Endothelial cell of umbilical vein (primary cell): ENCODE measurements at regions not wholly inside any gene's neighbourhood (a gene's known extent, or its start where the extent isn't known, plus 50 kb on each side); places are given as distances from the start of the nearest gene placed in this dataset.

ENCODE experiments used
- BruUV-seq: library from RNA; stranded (reverse); fragments of 400-500 nt; replicated peaks from 2 replicates; lab custom pipeline; 2021; lab: Mats Ljungman, UMichigan
- CTCF ChIA-PET: fragments of 300-600, 350-600 bp; sonication (Branson Sonifier 250); formaldehyde crosslinking; loops from one replicate; lab custom pipeline; 2021; ENCODE audit warnings: antibody characterized with exemption, inconsistent platforms; lab: Charles Lee
- POLR2A ChIA-PET: fragments of 300-600, 350-600 bp; sonication (Branson Sonifier 250); formaldehyde crosslinking; loops from one replicate; lab custom pipeline; 2021; ENCODE audit warnings: antibody characterized with exemption, inconsistent platforms; lab: Charles Lee
- DNase-seq: peaks from one replicate; pipeline ENCODE4 v3.0.0-alpha.2; 2011; ENCODE audit warnings: low read depth, low spot score
- FAIRE-seq: peaks from 2 replicates; lab custom pipeline; 2011; peaks lifted over from hg19 to GRCh38; lab: Jason Lieb, UNC
- H2AFZ ChIP-seq: 2 replicates; pipeline ENCODE4 v1.6.0; 2012; ENCODE audit warnings: low read depth, low read length, control low read depth, inconsistent platforms
- H3K27ac ChIP-seq: 2 replicates; pipeline ENCODE4 v1.5.1; 2011; ENCODE audit warnings: low read depth, mild to moderate bottlenecking, control low read depth, low read length, moderate library complexity; ENCODE audit not compliant: insufficient read depth
- H3K27me3 ChIP-seq, 2 experiments: 2 replicates each; pipeline versions ENCODE4 v1.6.0 to v1.6.1; 2011; ENCODE audit warnings: low read length in 2 of 2, mixed read lengths in 1 of 2; ENCODE audit not compliant: control insufficient read depth in 2 of 2, insufficient read depth in 2 of 2
- H3K36me3 ChIP-seq, 2 experiments: 2 replicates in 1 of 2; 3 replicates in 1 of 2; pipeline ENCODE4 v1.5.1; 2011; ENCODE audit warnings: low read length in 2 of 2, mild to moderate bottlenecking in 1 of 2, moderate library complexity in 1 of 2; ENCODE audit not compliant: control insufficient read depth in 2 of 2, insufficient read depth in 2 of 2; ENCODE audit errors: extremely low read depth in 1 of 2
- H3K4me1 ChIP-seq: 3 replicates; pipeline ENCODE4 v1.5.1; 2011; ENCODE audit warnings: mild to moderate bottlenecking, low read length; ENCODE audit not compliant: control insufficient read depth, insufficient read depth; ENCODE audit errors: extremely low read depth
- H3K4me2 ChIP-seq: 2 replicates; pipeline ENCODE4 v1.6.1; 2011; ENCODE audit warnings: low read length, control low read depth, mixed read lengths; ENCODE audit not compliant: insufficient read depth
- H3K4me3 ChIP-seq, 3 experiments: fragments of 200-600 bp in 1 of 3; sonication (generic), shearing (Covaris generic) in 1 of 3; replicated peaks in 1 of 3; 2 replicates each; pipeline ENCODE4 v1.5.1; 2011 to 2016; ENCODE audit warnings: control low read depth in 3 of 3, low read length in 3 of 3, mild to moderate bottlenecking in 2 of 3, inconsistent platforms in 1 of 3, low read depth in 1 of 3, moderate library complexity in 1 of 3; ENCODE audit not compliant: insufficient read depth in 1 of 3
- H3K79me2 ChIP-seq: 2 replicates; pipeline ENCODE4 v1.6.0; 2012; ENCODE audit warnings: low read length, inconsistent platforms; ENCODE audit not compliant: control insufficient read depth, insufficient read depth
- H3K9ac ChIP-seq: replicated peaks from 2 replicates; pipeline ENCODE3; 2011; ENCODE audit warnings: low read length, control low read depth; ENCODE audit not compliant: insufficient read depth; ENCODE audit errors: extremely low read depth
- H3K9me1 ChIP-seq: replicated peaks from 3 replicates; pipeline ENCODE4 v1.6.0; 2011; ENCODE audit warnings: mild to moderate bottlenecking, low read length; ENCODE audit not compliant: control insufficient read depth, insufficient read depth; ENCODE audit errors: extremely low read depth
- H3K9me3 ChIP-seq: replicated peaks from 2 replicates; pipeline ENCODE4 v1.5.1; 2012; ENCODE audit warnings: low read length, inconsistent platforms; ENCODE audit not compliant: control insufficient read depth, insufficient read depth
- H4K20me1 ChIP-seq: replicated peaks from 2 replicates; pipeline ENCODE3; 2011; ENCODE audit warnings: mild to moderate bottlenecking, low read length; ENCODE audit not compliant: control insufficient read depth, insufficient read depth; ENCODE audit errors: extremely low read depth
- EZH2 ChIP-seq: IDR thresholded peaks from 2 replicates; pipeline ENCODE4 v1.6.1; 2012; ENCODE audit warnings: borderline replicate concordance, low read depth, mild to moderate bottlenecking, moderate library complexity, low read length, inconsistent platforms; ENCODE audit not compliant: severe bottlenecking
- FOS ChIP-seq: IDR thresholded peaks from 2 replicates; pipeline ENCODE4 v1.6.1; 2011; ENCODE audit warnings: mild to moderate bottlenecking, low read length, moderate library complexity, borderline replicate concordance; ENCODE audit not compliant: insufficient read depth
- GATA2 ChIP-seq: IDR thresholded peaks from 2 replicates; pipeline ENCODE4 v1.7.0; 2011; ENCODE audit warnings: low read depth, mild to moderate bottlenecking, moderate library complexity, mixed read lengths, low read length; ENCODE audit not compliant: insufficient read length, insufficient read depth
- JUN ChIP-seq: IDR thresholded peaks from 2 replicates; pipeline ENCODE4 v1.6.1; 2011; ENCODE audit warnings: borderline replicate concordance, low read depth; ENCODE audit not compliant: insufficient read length, insufficient read depth
- POLR2AphosphoS5 ChIP-seq: IDR thresholded peaks from 2 replicates; pipeline ENCODE4 v1.6.1; 2012; ENCODE audit warnings: low read depth, mild to moderate bottlenecking, control low read depth, low read length, moderate library complexity; ENCODE audit not compliant: insufficient read depth
- dilution Hi-C: fragments of 300-500 bp; cut with MboI; formaldehyde crosslinking; loops from one replicate; pipeline ENCODE4 v1.15.0; 2019; ENCODE audit warnings: low sequenced_read_pairs; ENCODE audit not compliant: extremely low pct_ligation_motif_present
- intact Hi-C: fragments of 100-400 bp; cut with micrococcal nuclease; formaldehyde crosslinking; loops from one replicate; pipeline ENCODE4 v1.10.0; 2022
- TF ChIP-seq, protein P1 (sequence below): IDR thresholded peaks from 2 replicates; pipeline ENCODE4 v1.6.1; 2011; ENCODE audit not compliant: insufficient read depth, insufficient read length

DNA sequence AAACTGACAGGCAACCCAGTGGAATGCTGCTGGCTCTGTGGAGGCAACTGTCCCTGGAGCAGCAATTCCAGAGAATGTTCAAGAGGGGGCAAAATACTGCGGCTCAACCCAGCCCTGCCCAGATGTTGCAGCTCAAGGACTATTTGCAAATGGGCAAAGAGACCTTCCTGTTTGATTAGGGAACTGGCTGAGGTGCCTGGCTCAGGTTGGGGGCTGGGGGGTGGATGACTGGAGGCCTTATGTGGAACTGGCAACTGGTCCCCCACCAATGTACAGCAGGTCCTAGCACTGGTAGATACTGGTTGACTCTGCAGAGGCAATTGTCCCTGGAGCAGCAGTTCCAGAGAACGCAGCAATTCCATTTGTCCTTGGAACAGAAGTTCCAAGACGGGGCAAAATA lies 302.5 kb downstream of the ZPLD1 start:
- no peaks in the 10 kb centered on the region for H4K20me1 ChIP-seq
- H3K79me2 ChIP-seq = no peaks in the 10 kb centered on the region
- no peak overlapping the region for H3K27ac ChIP-seq
- H3K4me1 ChIP-seq = no peaks in the 10 kb centered on the region
- H3K36me3 ChIP-seq = no peaks in the 10 kb centered on the region
- H3K9ac ChIP-seq = no peak overlapping the region
- no peak for TF ChIP-seq POLR2AphosphoS5
- no peak for TF ChIP-seq GATA2
- no peak overlapping the region for H3K4me2 ChIP-seq
- dilution Hi-C loops = no loop called here
- DNase-seq (no peak), FAIRE-seq (no peak)
- H3K9me1 ChIP-seq = no peaks in the 10 kb centered on the region
- H3K27me3 ChIP-seq = no peaks in the 10 kb centered on the region
- POLR2A ChIA-PET = no interaction called here
- no peak overlapping the region for H2AFZ ChIP-seq
- CTCF ChIA-PET = no interaction called here
- no peaks in the 10 kb centered on the region for H3K9me3 ChIP-seq
- H3K4me3 ChIP-seq = no peak overlapping the region
- intact Hi-C loops = no loop called here
- no TSS peak for BruUV-seq

GRCh38 chr3:102741105-102741504 lies 306.3 kb downstream of the ZPLD1 start:
- no peak for TF ChIP-seq FOS
- TF ChIP-seq, protein P1, sequence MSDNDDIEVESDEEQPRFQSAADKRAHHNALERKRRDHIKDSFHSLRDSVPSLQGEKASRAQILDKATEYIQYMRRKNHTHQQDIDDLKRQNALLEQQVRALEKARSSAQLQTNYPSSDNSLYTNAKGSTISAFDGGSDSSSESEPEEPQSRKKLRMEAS = no peak
- no peak for TF ChIP-seq EZH2
- no peak for TF ChIP-seq JUN
- Histone ChIP-seq H3K4me2 (no peak overlapping the region), H3K9ac (no peak overlapping the region), H3K4me1 (no peaks in the 10 kb centered on the region), H3K79me2 (no peaks in the 10 kb centered on the region), H3K36me3 (no peaks in the 10 kb centered on the region), H2AFZ (no peak overlapping the region), H3K27ac (no peak overlapping the region), H3K9me1 (no peaks in the 10 kb centered on the region), H3K27me3 (no peaks in the 10 kb centered on the region), H4K20me1 (no peaks in the 10 kb centered on the region), H3K9me3 (no peaks in the 10 kb centered on the region), H3K4me3 (no peak overlapping the region)
- FAIRE-seq (no peak), DNase-seq (no peak)
- no TSS peak for BruUV-seq
- intact Hi-C loops (no loop called here), dilution Hi-C loops (no loop called here)
- CTCF ChIA-PET = no interaction called here
- POLR2A ChIA-PET = no interaction called here
